Mammary epithelial cell (primary cell): ENCODE measurements at regions not wholly inside any gene's neighbourhood (a gene's known extent, or its start where the extent isn't known, plus 50 kb on each side); places are given as distances from the start of the nearest gene placed in this dataset.

Source experiments
- CTCF ChIP-seq, 2 donors: IDR thresholded peaks in 1 of 2; conservative IDR thresholded peaks in 1 of 2; 2 replicates each; pipeline ENCODE4 v1.5.1; 2011 to 2012; ENCODE audit warnings: inconsistent platforms in 2 of 2, low read length in 2 of 2, mild to moderate bottlenecking in 2 of 2, control low read depth in 1 of 2, low read depth in 1 of 2; ENCODE audit not compliant: insufficient read depth in 1 of 2; ENCODE audit errors: extremely low read depth in 1 of 2
- EZH2 ChIP-seq: IDR thresholded peaks from 2 replicates; pipeline ENCODE4 v1.6.1; 2012; ENCODE audit warnings: low read length, inconsistent platforms, borderline replicate concordance

- TF ChIP-seq CTCF (conservative IDR thresholded peaks at IDR 0.05 in 1 of 2, IDR thresholded peaks at IDR 0.05 in 1 of 2; ENCODE audit: extremely low read depth in 1 of 2, insufficient read depth in 1 of 2, low read depth in 1 of 2, low read length in 2 of 2) (no peak), EZH2 (no peak)
Observed at GRCh38 chr20:53853111-53853713, 217.2 kb downstream of the BCAS1 start.
